Glutamatergic neuron (in vitro differentiated cells): ENCODE measurements at regions not wholly inside any gene's neighbourhood (a gene's known extent, or its start where the extent isn't known, plus 50 kb on each side); places are given as distances from the start of the nearest gene placed in this dataset.
A peak's percentile ranks its signal among the peaks of the same experiment; 100 is the strongest.

Experiments
- DNase-seq: peaks from one replicate; pipeline ENCODE4 v3.0.0; 2022
- H3K27ac Mint-ChIP-seq: one replicate; pipeline ENCODE4 v1.8.0; 2020; ENCODE audit warnings: mild to moderate bottlenecking, mixed read lengths, inconsistent platforms; ENCODE audit not compliant: unreplicated experiment
- H3K27me3 Mint-ChIP-seq: one replicate; pipeline ENCODE4 v1.8.0; 2020; ENCODE audit warnings: mild to moderate bottlenecking, moderate library complexity, mixed read lengths, inconsistent platforms; ENCODE audit not compliant: unreplicated experiment
- H3K36me3 Mint-ChIP-seq: one replicate; pipeline ENCODE4 v1.8.0; 2020; ENCODE audit warnings: mild to moderate bottlenecking, mixed read lengths, inconsistent platforms; ENCODE audit not compliant: unreplicated experiment
- H3K4me1 Mint-ChIP-seq: one replicate; pipeline ENCODE4 v1.8.0; 2020; ENCODE audit warnings: mild to moderate bottlenecking, low read depth, mixed read lengths, inconsistent platforms; ENCODE audit not compliant: unreplicated experiment
- H3K4me3 Mint-ChIP-seq: one replicate; pipeline ENCODE4 v1.8.0; 2020; ENCODE audit warnings: mild to moderate bottlenecking, mixed read lengths, inconsistent platforms; ENCODE audit not compliant: unreplicated experiment
- H3K9me3 Mint-ChIP-seq: one replicate; pipeline ENCODE4 v1.8.0; 2020; ENCODE audit warnings: mild to moderate bottlenecking, moderate library complexity, mixed read lengths, inconsistent platforms; ENCODE audit not compliant: unreplicated experiment
- TF ChIP-seq, protein P1 (sequence below): fragments of 200-600 bp; sonication (generic); IDR thresholded peaks from one replicate; pipeline ENCODE4 v1.5.0; 2021; ENCODE audit not compliant: partially characterized antibody, unreplicated experiment

DNA sequence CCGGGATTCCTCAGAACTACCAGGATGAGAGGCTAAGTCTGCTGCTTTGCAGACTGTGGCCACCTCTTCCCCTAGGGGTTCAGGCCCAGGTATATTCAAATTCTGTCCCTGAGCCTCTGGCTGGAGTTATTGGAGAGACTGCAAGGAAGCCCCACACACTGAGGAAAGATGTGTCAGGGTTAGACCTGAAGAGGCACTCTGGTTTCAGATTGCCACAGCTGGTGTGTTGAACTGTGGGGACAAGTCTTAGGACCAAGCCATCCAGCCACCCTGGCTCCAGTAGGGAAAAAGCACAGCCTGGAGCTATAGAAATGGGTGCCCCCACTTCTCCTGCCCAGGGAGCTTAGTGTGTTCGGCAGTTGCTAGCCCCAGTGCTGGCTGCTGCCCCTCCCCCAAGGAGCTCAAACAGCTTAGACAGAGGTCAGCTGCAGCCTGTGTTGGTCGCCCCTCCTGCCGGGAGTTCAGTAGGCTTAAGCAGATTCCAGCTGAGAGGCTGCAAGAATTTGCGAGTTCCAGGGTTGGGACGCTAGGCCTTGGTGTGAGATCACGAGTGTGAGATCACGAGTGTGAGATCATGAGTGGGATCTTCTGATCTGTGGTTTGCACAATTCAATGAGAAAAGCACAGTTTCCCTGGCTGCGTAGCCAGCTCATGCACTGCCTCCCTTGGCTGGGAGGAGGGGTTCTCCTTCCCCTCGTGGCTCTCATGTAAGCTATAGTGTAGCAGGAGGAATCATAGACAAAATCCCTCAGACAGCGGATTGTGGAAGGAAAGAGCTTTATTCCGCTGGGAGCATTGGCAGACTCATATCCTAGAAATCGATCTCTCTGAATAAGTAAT is 552.1 kb upstream of the CHORDC1 start:
- TF ChIP-seq, protein P1, sequence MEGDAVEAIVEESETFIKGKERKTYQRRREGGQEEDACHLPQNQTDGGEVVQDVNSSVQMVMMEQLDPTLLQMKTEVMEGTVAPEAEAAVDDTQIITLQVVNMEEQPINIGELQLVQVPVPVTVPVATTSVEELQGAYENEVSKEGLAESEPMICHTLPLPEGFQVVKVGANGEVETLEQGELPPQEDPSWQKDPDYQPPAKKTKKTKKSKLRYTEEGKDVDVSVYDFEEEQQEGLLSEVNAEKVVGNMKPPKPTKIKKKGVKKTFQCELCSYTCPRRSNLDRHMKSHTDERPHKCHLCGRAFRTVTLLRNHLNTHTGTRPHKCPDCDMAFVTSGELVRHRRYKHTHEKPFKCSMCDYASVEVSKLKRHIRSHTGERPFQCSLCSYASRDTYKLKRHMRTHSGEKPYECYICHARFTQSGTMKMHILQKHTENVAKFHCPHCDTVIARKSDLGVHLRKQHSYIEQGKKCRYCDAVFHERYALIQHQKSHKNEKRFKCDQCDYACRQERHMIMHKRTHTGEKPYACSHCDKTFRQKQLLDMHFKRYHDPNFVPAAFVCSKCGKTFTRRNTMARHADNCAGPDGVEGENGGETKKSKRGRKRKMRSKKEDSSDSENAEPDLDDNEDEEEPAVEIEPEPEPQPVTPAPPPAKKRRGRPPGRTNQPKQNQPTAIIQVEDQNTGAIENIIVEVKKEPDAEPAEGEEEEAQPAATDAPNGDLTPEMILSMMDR, result no peak
- peaks cover 6% of the 10 kb centered on the region for H3K36me3 Mint-ChIP-seq
- no peak overlapping the region for H3K4me3 Mint-ChIP-seq
- peak; percentile 27 for DNase-seq
- H3K4me1 Mint-ChIP-seq, result peaks cover 4% of the 10 kb centered on the region
- H3K27me3 Mint-ChIP-seq, result peaks cover 2% of the 10 kb centered on the region
- peak overlapping the region; percentile 71 for H3K27ac Mint-ChIP-seq
- peaks cover 4% of the 10 kb centered on the region for H3K9me3 Mint-ChIP-seq

DNA sequence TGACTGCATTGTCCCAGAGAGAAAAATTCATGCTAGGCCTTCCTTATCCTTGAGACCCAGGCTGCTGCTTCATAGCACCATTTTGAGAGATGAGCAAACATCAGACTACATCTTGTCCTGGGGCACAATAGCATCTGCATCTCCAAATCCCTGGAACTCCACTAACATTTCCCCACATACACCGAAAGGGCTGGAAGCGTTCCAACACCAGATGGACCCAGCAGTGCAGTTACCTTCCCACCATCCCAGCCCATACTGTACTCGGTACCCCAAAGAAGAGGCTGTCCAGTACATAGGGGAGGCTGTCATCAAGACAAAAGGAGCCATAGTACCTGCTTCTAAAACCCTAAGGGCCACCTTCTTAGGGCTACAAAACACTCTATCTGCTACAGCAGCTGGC is 547.2 kb upstream of the CHORDC1 start:
- Mint-ChIP-seq H3K4me3 (no peak overlapping the region), H3K9me3 (no peaks in the 10 kb centered on the region), H3K27ac (no peak overlapping the region), H3K4me1 (no peaks in the 10 kb centered on the region), H3K27me3 (no peaks in the 10 kb centered on the region), H3K36me3 (peaks cover 6% of the 10 kb centered on the region)
- no peak for DNase-seq
- TF ChIP-seq, protein P1, result no peak

- TF ChIP-seq, protein P1, result no peak
- H3K9me3 Mint-ChIP-seq, result no peaks in the 10 kb centered on the region
- no peaks in the 10 kb centered on the region for H3K36me3 Mint-ChIP-seq
- no peaks in the 10 kb centered on the region for H3K27me3 Mint-ChIP-seq
- no peak for DNase-seq
- H3K4me3 Mint-ChIP-seq, result no peak overlapping the region
- peaks cover 2% of the 10 kb centered on the region for H3K4me1 Mint-ChIP-seq
- H3K27ac Mint-ChIP-seq, result no peak overlapping the region
These were observed 543.3 kb upstream of the CHORDC1 start for GRCh38 chr11:90766121-90766520.

GRCh38 chr11:90764691-90765090 is 541.8 kb upstream of the CHORDC1 start:
- TF ChIP-seq, protein P1, result no peak
- no peak overlapping the region for H3K4me3 Mint-ChIP-seq
- DNase-seq, result no peak
- no peaks in the 10 kb centered on the region for H3K27me3 Mint-ChIP-seq
- H3K4me1 Mint-ChIP-seq, result peaks cover 4% of the 10 kb centered on the region
- H3K9me3 Mint-ChIP-seq, result no peaks in the 10 kb centered on the region
- no peak overlapping the region for H3K27ac Mint-ChIP-seq
- no peaks in the 10 kb centered on the region for H3K36me3 Mint-ChIP-seq

- Mint-ChIP-seq H3K27ac (no peak overlapping the region), H3K4me3 (no peak overlapping the region), H3K27me3 (no peaks in the 10 kb centered on the region), H3K4me1 (peaks cover 4% of the 10 kb centered on the region), H3K9me3 (no peaks in the 10 kb centered on the region), H3K36me3 (no peaks in the 10 kb centered on the region)
- no peak for DNase-seq
- TF ChIP-seq, protein P1, result no peak
These were observed 535.1 kb upstream of the CHORDC1 start for GRCh38 chr11:90757849-90758494.
